Activated gamma-delta T cell treated with anti-CD3 and anti-CD28 coated beads, Interleukin-2, amount 50 U/mL, for 16 hours (primary cell): ENCODE measurements at regions not wholly inside any gene's neighbourhood (a gene's known extent, or its start where the extent isn't known, plus 50 kb on each side); places are given as distances from the start of the nearest gene placed in this dataset.

Experiments used
- DNase-seq: peaks from one replicate; pipeline ENCODE4 v3.0.0-alpha.2; 2020; ENCODE audit warnings: low read depth

GRCh38 chr12:111222027-111222414, 146.9 kb downstream of the PHETA1 start:
- DNase-seq, result no peak

GRCh38 chr12:111221062-111222026, 147.6 kb downstream of the PHETA1 start:
- no peak for DNase-seq

GRCh38 chr12:111220363-111220762, 148.5 kb downstream of the PHETA1 start:
- no peak for DNase-seq

DNA sequence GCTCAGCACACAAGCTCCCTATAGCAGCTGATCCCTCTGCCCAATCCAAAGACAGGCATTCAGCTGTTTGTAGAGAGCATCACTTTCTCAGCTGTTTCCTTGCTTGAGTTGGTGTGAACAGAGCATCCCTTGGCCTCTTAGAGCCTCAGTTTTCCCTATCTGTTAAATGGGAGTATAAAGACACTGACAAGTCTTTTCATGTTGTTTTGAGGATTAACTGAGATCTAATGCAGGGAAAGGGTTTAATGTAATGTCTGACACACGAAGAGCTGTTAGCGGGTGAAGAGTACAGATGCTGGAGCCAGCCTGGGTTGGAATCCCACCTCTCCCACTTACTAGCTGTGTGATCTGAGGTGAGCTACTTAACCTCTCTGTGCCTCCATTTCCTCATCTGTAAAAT, 149.5 kb downstream of the PHETA1 start:
- no peak for DNase-seq

DNA sequence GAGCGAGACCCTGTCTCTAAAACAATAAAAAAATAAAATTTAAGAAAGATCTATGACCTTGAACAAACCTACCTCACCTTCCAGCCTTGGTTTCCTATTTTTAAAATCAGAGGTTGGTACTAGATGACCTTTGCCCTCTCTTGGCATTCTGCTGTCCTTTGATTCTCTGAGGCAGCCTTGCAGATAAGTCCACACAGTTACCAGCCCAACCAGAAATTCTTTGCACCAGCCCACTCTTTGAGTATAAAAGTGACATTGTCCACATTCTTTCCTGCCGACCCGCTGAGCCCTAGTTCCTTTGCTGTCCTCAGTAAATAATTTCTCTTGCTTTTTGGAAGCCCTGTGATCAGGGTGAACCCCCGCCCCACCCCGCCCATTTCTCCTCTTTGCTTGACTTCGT, 150.4 kb downstream of the PHETA1 start:
- DNase-seq, result no peak

- DNase-seq, result no peak
Measured at GRCh38 chr12:111216387-111217159, 152.3 kb downstream of the PHETA1 start.

DNA sequence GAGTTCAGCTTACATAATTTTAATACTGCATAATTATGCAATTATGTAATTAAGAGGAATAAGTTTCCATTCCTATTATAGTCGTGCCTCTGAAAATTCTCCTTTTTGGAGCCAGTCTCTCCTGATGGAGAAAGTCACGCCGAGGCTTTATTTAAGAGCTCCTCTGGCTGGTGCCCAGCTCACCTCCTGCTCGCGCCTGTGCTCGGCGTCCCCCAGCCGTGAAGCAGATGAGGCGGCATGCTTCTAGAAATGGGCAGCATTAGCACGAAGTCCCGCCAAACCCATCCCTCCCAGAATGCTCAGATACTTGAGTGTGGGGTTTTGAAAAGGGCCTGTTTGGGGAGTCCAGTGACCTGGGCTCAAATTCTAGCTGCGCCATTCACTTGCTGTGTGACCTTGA, 153.0 kb downstream of the PHETA1 start:
- DNase-seq, result no peak

- no peak for DNase-seq
Measured at GRCh38 chr12:111214401-111214800, 154.5 kb downstream of the PHETA1 start.

DNA sequence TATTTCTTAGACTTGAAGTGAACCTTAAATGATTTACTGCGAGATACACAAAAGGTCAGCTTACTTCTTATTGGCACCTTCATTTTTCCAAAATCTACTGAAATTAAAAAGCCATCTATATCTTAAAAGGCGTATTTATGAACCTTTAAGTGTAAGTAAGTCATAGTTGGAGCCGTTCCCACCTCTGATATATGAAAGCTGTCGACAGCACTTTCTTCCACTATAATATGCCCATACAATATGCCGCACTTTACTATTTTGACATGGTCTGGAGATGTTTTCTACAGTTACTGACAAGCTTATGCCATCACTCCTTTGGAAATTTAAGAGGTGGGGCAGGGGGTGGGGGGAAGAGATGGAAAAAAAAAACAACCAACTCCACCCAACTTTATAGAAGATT, 155.3 kb downstream of the PHETA1 start:
- DNase-seq, result no peak

DNA sequence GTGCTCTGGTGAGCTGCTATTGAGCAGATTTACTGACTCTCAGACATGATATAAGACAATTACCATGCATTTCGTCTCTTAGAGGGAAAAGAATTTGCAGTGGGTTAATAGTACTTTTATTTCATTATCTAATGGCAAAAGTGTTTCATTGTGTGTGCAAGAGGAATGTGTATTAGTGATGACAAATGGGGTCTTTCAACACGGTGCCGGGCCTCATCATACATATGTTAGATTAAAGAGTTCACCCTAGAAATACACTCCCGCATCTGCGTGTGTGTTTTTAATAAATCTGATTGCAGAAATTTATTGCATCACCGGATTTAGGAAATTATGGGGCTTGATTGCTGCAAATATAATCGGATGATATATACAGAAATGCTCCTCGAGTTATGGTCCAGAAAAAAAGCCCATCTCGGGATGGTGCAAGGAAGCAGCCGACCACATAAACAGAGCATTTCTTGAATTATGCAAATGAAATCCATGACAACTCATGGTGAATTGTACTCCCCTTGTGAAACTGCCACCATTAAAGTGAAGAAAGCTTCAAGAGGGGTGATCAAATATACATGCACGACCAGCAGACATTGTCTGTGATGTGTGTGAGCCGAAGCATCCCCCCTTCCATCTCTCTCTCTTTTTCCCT, 156.0 kb downstream of the PHETA1 start:
- no peak for DNase-seq

GRCh38 chr12:111211910-111212757, 156.8 kb downstream of the PHETA1 start:
- DNase-seq, result no peak

DNA sequence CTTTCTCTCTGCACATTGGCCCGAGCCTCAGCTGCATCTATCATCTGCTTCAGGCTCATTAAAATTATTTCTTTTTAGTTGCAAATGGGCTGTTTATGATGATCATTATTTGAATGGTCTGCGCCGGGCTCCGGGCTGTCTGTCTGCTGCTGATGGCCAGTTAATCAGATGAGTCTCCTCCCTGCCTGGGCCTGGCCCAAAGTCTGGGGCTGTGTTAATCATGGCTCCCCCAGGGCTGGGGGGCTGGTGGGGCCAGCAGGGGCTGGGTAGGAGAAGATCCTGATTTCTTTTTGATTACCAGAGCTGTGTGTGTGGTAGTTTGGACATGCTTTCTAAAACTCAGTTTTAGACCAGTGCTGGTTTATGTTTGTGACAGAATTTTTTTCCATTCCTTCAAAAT, 159.1 kb downstream of the PHETA1 start:
- DNase-seq, result no peak

GRCh38 chr12:111207761-111208160, 161.1 kb downstream of the PHETA1 start:
- DNase-seq, result no peak

- no peak for DNase-seq
Measured at GRCh38 chr12:111204788-111205241, 164.1 kb downstream of the PHETA1 start.

GRCh38 chr12:111203969-111204368, 164.9 kb downstream of the PHETA1 start:
- DNase-seq, result no peak

DNA sequence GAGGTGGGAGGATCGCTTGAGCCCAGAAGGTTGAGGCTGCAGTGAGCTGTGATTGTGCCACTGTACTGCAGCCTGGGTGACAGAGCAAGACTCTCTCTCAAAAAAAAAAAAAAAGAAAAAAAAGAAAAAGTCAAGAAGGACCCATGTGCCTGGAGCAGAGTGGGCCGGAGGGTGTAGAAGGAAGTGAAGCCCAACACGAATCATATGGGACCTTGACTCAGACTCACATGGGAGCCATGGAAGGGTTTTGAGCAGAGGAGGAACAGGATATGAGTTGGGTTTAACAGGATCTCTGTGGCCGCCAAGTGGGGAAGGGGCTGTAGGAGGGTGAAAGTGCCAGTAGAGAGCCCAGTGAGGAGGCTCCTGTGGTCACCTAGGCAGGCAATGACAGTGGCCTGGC, 165.4 kb downstream of the PHETA1 start:
- no peak for DNase-seq

DNA sequence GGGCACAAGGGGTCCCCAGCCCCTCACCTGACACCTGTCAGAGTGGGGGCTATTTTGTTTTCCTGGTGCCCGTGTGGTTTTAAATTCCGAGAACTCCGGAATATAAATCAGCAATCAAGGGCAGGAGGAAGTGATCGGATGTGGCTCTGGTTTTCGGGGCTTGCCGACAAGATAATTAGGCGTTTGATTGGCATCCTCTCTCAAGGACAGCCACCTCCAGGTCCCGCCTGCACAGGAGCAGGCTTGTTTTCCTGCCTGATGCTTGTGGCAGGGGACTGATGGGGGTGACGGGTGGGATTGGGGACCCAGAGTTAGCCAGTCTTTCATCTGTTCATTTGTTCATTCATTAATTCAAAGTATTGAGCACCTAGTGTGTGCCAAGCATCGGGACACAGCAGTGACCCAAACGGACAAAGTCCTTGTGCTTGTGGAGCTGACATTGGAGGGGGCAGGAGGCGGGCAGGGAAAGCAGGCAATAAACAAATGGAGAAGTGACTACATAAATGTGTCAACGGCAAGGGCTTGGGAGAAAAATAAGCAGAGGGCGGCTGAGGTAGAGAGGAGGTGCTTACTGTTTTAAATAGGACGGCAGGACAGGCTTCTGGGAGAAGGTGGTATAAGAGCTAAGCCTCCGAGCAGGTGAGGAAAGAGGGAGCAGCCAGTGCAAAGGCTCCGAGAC, 166.5 kb downstream of the PHETA1 start:
- DNase-seq, result no peak

- no peak for DNase-seq
Measured at GRCh38 chr12:111201495-111202236, 167.2 kb downstream of the PHETA1 start.

DNA sequence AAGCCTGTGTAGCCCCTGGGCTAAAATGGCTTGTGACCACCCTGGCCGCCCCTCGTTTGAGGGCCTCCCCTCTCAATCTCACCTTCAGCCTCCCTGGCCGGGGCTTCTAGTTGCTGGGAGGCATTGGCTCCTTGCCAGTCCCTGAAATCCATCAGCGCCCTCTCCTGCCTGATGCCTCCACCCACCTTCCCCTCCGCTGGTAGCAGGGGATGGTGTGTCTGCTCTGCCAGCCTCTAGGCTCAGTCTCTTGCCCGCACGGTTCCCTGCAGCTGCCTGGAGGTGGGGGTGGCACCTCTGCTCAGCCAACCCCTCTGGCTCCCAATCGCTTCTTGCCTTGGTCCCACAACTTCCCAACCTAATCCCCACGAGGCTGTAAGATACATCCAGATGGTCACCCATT, 167.9 kb downstream of the PHETA1 start:
- no peak for DNase-seq

GRCh38 chr12:111197376-111197944, 171.4 kb downstream of the PHETA1 start:
- no peak for DNase-seq
